ENCODE measurements at regions not wholly inside any gene's neighbourhood (a gene's known extent, or its start where the extent isn't known, plus 50 kb on each side); places are given as distances from the start of the nearest gene placed in this dataset.

DNA sequence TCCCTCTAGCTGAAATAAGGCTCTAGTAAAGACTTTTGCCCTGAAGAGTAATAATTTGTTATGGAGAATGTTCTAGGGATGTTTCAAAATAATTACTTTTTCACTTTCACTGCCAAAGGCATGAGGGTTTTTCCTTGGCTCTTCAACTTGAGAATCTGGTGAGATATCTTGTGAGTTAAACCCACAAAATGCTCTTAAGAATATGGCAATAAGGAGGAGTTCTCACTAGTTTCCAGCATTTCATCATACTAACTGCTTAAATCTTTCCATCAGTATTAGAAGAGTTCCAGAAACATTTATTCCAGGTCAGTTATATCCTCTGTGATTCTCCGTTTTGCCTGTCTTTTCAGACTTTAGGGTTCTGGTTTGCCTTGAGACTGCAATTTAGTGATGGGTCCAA, 785.6 kb upstream of the GJE1 start:
- peak; percentile 8 for FAIRE-seq
- no peak for DNase-seq (ENCODE audit: insufficient read length, low spot score)

GRCh38 chr6:141346535-141346934, 786.2 kb upstream of the GJE1 start:
- FAIRE-seq: no peak
- DNase-seq (ENCODE audit: insufficient read length, low spot score): no peak

- DNase-seq (ENCODE audit: insufficient read length, low spot score): no peak
- FAIRE-seq: no peak
Observed at GRCh38 chr6:141337191-141337590, 795.5 kb upstream of the GJE1 start.

- no peak for DNase-seq (ENCODE audit: insufficient read length, low spot score)
- no peak for FAIRE-seq
Observed at GRCh38 chr6:141335477-141336273, 797.0 kb upstream of the GJE1 start.

DNA sequence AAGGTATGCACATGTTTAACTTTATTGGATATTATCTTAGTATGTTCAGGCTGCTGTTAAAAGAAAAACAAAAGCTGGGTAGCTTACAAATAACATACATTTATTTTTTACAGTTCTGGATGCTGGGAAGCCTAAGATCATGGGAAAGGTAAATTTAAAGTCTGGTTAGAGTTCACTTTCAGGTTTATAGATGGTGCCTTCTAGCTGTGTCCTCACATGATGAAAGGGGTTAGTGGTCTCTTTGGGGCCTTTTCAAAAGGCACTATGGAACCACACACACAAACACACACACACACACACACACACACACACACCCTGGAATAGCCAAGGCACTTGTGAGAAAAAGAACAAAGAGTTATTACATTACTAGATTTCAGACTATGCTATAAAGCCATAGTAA, 805.8 kb upstream of the GJE1 start:
- DNase-seq (ENCODE audit: insufficient read length, low spot score) (no peak), FAIRE-seq (no peak)

DNA sequence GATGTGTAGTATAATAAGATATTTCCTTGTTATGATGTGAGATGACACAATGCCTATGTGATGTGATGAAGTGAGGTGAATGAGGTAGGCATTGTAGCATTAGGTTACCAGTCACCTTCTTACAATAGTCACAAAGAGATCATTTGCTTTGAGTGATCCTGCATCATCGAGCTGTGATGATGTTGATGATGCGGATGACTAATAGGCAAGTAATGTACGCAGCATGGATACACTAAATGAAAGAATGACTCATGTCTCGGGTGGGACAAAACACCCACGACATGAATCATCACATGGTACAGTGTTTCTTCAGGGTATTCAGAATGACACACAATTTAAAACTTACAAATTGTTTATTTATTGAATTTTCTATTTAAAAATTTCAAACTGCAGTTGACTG, 806.3 kb upstream of the GJE1 start:
- FAIRE-seq: no peak
- no peak for DNase-seq (ENCODE audit: insufficient read length, low spot score)

GRCh38 chr6:141321493-141322347, 811.0 kb upstream of the GJE1 start:
- no peak for DNase-seq (ENCODE audit: insufficient read length, low spot score)
- FAIRE-seq: no peak

DNA sequence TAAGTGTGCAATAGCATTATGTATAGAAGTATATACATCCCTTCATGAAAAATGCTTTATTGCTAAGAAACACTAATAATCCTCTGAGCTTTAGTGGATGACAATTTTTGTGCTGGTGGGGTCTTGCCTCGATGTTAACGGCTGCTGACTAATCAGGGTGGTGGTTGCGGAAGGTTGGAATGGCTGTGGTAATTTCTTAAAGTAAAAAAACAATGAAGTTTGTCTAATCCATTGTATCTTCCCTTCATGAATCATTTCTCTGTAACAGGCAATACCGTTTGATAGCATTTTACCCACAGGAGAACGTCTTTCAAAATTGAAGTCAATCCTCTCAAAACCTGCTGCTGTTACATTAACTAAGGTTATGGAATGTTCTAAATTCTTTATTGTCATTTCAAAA, 816.5 kb upstream of the GJE1 start:
- no peak for DNase-seq (ENCODE audit: insufficient read length, low spot score)
- no peak for FAIRE-seq

GRCh38 chr6:141313986-141314385, 818.7 kb upstream of the GJE1 start:
- DNase-seq (ENCODE audit: insufficient read length, low spot score) (no peak), FAIRE-seq (no peak)

- no peak for FAIRE-seq
- no peak for DNase-seq (ENCODE audit: insufficient read length, low spot score)
Observed at GRCh38 chr6:141309295-141309694, 823.4 kb upstream of the GJE1 start.

- FAIRE-seq (no peak), DNase-seq (ENCODE audit: insufficient read length, low spot score) (no peak)
Observed at GRCh38 chr6:141307309-141307998, 825.3 kb upstream of the GJE1 start.

DNA sequence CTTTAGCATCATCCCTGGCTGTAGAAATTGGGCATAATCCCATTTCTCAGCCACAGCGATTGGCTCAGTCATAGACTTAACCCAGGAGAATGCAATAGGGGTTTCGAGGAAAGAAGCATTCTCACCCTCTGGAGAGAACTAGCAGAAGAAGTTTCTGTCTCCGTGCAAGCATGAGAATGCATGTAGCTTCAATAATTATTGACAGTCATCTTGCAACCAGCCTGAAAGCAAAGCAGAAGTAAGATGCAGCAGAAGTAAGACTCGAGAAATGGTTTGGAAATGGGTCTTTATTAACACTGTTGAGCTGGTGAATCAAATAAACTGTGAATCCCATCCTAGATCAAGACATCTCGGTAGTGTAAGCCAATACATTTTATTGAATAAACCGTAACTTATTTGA, 828.8 kb upstream of the GJE1 start:
- FAIRE-seq: no peak

DNA sequence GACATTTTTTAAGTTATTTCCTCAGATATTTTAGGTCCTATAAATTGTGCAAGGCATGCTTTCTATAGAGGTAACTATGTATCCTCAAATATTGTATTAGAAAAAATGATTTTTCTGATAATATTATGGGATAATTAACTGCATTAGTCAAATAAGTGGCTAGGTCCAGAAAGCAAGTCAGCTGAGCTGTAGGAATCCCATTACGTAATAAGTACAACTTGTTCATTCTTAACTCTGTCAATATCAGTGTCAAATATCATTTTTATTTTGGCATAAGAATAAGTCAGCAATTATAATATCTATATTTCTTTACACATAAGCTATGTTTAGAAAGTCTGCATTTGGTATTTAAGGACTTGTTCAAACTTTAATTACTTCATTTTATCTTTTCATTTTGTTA, 830.9 kb upstream of the GJE1 start:
- no peak for DNase-seq (ENCODE audit: insufficient read length, low spot score)
- no peak for FAIRE-seq

More for the DNA sequence above, 828.8 kb upstream of the GJE1 start:
- no peak for DNase-seq (ENCODE audit: insufficient read length, low spot score)

GRCh38 chr6:141290941-141291721, 841.6 kb upstream of the GJE1 start:
- DNase-seq (ENCODE audit: insufficient read length, low spot score): no peak
- FAIRE-seq: no peak

DNA sequence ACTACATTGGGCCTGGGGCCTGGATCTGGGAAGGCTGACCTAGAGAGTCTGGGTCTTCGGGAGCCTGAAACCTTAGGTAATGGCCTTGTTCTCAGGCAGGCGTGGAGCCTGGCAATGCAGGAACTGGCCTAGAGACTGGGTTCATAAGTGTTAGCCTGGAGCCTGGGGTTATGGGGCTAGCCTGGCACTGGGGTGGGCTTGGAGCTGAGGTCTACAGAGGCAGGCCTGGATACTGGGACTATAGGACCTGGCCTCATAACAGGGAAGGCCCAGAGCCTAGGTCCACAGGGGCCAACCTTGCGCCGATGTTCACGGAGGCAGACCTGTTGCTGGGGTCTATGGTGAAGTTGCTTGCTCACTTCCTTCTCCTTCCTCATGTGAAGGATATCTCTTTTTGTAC, 843.8 kb upstream of the GJE1 start:
- no peak for DNase-seq (ENCODE audit: insufficient read length, low spot score)
- FAIRE-seq: no peak

DNA sequence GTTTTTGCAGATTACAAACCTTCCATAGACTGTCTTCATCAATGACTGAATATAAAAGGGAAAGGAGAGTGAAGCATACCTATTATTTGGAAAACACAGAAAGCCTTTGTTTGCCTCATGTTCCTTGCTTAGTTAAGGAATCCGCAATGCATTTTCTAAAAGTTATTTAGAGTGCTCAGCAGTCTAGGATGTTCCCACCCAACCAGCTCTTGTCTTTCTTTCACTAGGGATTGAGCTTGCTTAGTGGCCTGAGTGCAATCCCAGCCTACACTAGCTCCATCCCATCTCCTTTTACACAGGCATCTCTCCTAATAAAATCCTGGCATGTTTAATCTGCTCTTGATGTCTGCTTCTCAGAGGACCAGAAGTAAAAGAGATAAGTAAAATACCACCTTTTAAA, 850.5 kb upstream of the GJE1 start:
- no peak for DNase-seq (ENCODE audit: insufficient read length, low spot score)
- FAIRE-seq: no peak

GRCh38 chr6:141269684-141270083, 863.0 kb upstream of the GJE1 start:
- FAIRE-seq (no peak), DNase-seq (ENCODE audit: insufficient read length, low spot score) (no peak)

DNA sequence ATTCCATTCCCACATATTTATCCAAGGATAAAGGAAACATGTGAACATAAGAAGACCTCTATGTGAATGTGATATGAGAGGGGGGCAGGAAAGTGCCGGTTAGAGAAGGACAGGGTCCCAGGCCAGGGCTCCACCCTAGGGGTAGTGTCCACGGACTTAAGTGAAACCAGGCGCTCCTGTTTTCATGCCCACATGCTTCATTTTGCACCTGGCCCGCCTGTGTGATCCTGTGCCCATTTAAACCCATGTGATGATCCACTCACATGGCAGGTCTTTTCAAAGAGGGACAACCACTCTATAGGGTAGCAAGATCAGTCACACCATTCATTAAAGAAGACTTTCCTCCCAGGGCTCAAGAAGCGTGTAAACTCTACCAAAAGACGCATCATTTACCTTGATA, 865.3 kb upstream of the GJE1 start:
- no peak for DNase-seq (ENCODE audit: insufficient read length, low spot score)
- FAIRE-seq: no peak

DNA sequence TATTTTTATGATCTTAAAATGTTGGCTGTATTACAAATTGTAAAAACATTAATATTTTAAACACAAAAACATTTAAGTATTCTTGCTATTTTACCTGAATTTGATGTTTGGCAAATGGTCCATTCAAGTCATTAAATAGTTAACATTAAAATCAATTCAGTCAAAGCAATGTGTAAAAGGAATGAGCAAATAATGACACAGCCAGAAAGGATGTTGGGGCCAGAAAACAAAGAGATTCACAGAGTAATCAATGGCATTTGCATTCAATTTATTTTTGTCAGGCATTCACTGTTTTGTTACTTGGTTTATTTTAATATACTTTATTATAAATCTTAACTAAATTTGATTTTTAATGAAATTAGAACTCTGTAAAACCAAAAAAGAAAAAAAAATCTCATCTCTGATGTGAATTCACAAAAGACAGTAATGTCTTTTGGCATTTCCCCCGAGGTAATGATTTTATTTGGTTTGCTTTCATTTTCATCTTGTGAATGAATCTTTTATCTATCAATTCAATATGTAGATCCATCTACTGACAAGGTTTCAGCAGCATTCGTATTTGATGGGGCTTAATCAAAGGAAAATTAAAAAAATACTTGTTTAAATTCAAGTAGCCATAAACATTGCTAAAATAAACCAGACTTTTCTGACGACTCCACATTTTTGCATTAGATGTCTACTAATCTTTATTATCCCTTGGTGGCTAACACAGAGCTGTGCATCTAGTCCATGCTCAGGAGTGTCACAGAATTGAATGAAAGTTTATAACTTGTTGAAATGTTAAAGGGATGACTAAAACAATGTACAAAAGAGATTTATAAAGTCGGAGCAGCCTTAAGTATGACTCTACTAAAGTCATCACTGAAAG, 866.7 kb upstream of the GJE1 start:
- no peak for DNase-seq (ENCODE audit: insufficient read length, low spot score)
- FAIRE-seq: no peak

GRCh38 chr6:141264101-141264500, 868.6 kb upstream of the GJE1 start:
- DNase-seq (ENCODE audit: insufficient read length, low spot score) (no peak), FAIRE-seq (no peak)
